ENCODE measurements at regions not wholly inside any gene's neighbourhood (a gene's known extent, or its start where the extent isn't known, plus 50 kb on each side); places are given as distances from the start of the nearest gene placed in this dataset.
A peak's percentile ranks its signal among the peaks of the same experiment; 100 is the strongest.

DNA sequence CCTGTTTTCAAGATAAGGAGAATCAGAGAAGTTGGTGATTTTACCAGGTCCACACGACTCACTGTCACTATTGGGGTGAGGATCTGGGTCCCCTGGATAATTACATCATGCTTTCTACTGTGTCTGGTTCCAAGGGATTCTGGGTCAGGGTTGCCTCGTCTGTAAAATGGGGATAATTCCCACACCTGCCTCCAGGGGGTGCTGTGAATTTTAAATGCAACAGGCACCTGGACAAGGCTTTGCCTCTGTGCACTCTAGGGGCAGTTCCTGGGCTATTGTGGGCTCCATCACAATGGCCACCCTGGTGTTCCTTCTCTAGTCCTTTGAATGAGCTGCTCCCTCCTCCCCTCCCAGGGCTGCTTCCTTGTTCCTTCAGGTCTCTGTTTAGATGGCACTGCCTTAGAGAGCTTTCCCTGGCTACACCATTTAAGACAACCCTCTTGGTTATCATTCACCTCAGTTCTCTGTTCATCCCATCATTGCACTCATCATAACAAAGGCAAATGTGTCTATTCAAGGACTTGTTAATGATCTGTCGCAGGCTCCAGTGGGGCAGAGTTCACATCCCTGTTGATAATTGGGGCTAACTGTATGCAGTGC, 178.6 kb downstream of the MIAT start:
- TF ChIP-seq, protein P1, sequence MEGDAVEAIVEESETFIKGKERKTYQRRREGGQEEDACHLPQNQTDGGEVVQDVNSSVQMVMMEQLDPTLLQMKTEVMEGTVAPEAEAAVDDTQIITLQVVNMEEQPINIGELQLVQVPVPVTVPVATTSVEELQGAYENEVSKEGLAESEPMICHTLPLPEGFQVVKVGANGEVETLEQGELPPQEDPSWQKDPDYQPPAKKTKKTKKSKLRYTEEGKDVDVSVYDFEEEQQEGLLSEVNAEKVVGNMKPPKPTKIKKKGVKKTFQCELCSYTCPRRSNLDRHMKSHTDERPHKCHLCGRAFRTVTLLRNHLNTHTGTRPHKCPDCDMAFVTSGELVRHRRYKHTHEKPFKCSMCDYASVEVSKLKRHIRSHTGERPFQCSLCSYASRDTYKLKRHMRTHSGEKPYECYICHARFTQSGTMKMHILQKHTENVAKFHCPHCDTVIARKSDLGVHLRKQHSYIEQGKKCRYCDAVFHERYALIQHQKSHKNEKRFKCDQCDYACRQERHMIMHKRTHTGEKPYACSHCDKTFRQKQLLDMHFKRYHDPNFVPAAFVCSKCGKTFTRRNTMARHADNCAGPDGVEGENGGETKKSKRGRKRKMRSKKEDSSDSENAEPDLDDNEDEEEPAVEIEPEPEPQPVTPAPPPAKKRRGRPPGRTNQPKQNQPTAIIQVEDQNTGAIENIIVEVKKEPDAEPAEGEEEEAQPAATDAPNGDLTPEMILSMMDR (IDR thresholded peaks at IDR 0.05; ENCODE audit: low read length) = peak; percentile 71
- no peak for TF ChIP-seq EZH2 (optimal IDR thresholded peaks at IDR 0.05; ENCODE audit: low read depth, low read length)

All from MM.1S (cell line).